ENCODE measurements at regions not wholly inside any gene's neighbourhood (a gene's known extent, or its start where the extent isn't known, plus 50 kb on each side); places are given as distances from the start of the nearest gene placed in this dataset.

DNA sequence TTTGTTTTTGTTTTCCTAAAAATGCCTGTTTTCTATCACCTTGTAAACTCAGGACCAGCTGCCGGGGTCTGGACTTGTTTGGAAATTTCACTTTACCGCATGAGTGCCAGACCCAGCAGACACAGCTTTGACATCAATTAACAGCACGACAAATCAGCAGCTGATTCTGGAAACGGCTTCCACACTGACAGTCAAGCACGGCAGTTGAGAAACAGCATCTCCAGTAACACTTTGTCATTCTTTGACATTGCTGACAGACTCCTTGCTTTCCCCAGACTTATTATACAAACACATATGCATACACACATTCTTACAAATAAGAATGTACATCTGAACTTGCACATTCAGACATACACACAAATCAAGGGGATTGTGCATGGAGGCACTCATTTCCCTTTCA lies 1017.6 kb upstream of the HS3ST1 start:
- TF ChIP-seq, protein P1, sequence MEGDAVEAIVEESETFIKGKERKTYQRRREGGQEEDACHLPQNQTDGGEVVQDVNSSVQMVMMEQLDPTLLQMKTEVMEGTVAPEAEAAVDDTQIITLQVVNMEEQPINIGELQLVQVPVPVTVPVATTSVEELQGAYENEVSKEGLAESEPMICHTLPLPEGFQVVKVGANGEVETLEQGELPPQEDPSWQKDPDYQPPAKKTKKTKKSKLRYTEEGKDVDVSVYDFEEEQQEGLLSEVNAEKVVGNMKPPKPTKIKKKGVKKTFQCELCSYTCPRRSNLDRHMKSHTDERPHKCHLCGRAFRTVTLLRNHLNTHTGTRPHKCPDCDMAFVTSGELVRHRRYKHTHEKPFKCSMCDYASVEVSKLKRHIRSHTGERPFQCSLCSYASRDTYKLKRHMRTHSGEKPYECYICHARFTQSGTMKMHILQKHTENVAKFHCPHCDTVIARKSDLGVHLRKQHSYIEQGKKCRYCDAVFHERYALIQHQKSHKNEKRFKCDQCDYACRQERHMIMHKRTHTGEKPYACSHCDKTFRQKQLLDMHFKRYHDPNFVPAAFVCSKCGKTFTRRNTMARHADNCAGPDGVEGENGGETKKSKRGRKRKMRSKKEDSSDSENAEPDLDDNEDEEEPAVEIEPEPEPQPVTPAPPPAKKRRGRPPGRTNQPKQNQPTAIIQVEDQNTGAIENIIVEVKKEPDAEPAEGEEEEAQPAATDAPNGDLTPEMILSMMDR (conservative IDR thresholded peaks at IDR 0.05 in 1 of 2, IDR thresholded peaks at IDR 0.05 in 1 of 2; ENCODE audit: extremely low read depth in 1 of 2, insufficient read depth in 1 of 2, low read depth in 1 of 2, low read length in 2 of 2): no peak
- TF ChIP-seq EZH2 (IDR thresholded peaks at IDR 0.05; ENCODE audit: borderline replicate concordance, low read length): no peak
